ENCODE measurements at regions not wholly inside any gene's neighbourhood (a gene's known extent, or its start where the extent isn't known, plus 50 kb on each side); places are given as distances from the start of the nearest gene placed in this dataset.

- 72 to 80% (median 77%) methylated on average over 8 of the region's 8 CpGs for WGBS, 3 donors
- Histone ChIP-seq H3K27ac (no peak overlapping the region), H3K27me3 (ENCODE audit: insufficient read depth in 3 of 3, low read length in 2 of 3) (no peaks in the 10 kb centered on the region), H3K4me3 (no peak overlapping the region), H3K9me3 (no peaks in the 10 kb centered on the region), H3K4me1 (no peaks in the 10 kb centered on the region), H3K36me3 (ENCODE audit: insufficient read depth in 1 of 2, low read depth in 1 of 2) (no peaks in the 10 kb centered on the region)
- intact Hi-C loops (cut with DNase I) = no loop called here
- TF ChIP-seq CTCF (IDR thresholded peaks at IDR 0.05) = no peak
- DNase-seq = no peak
- no peak for ATAC-seq
Observed at GRCh38 chr22:26095256-26095956, 73.9 kb upstream of the SEZ6L start.

GRCh38 chr22:26097411-26097810, 71.9 kb upstream of the SEZ6L start:
- DNase-seq (no peak), ATAC-seq (no peak)
- 89 to 97% (median 93%) methylated on average over 1 of the region's 1 CpG for WGBS, 3 donors
- Histone ChIP-seq H3K9me3 (no peaks in the 10 kb centered on the region), H3K27ac (no peak overlapping the region), H3K4me1 (no peaks in the 10 kb centered on the region), H3K36me3 (ENCODE audit: insufficient read depth in 1 of 2, low read depth in 1 of 2) (no peaks in the 10 kb centered on the region), H3K4me3 (no peak overlapping the region), H3K27me3 (ENCODE audit: insufficient read depth in 3 of 3, low read length in 2 of 3) (no peaks in the 10 kb centered on the region)
- intact Hi-C loops (cut with DNase I) = no loop called here
- no peak for TF ChIP-seq CTCF (IDR thresholded peaks at IDR 0.05)

- H3K27me3 ChIP-seq (ENCODE audit: insufficient read depth in 3 of 3, low read length in 2 of 3) = no peaks in the 10 kb centered on the region
- TF ChIP-seq CTCF (IDR thresholded peaks at IDR 0.05) = no peak
Observed at GRCh38 chr22:26097840-26098239, 71.4 kb upstream of the SEZ6L start.

GRCh38 chr22:26103023-26103422, 66.2 kb upstream of the SEZ6L start:
- ATAC-seq (no peak), DNase-seq (no peak)
- no peaks in the 10 kb centered on the region for H3K4me1 ChIP-seq
- no peak overlapping the region for H3K27ac ChIP-seq
- peaks cover 0 to 12% (median 1%) of the 10 kb centered on the region in 3 donors for H3K27me3 ChIP-seq (ENCODE audit: insufficient read depth in 3 of 3, low read length in 2 of 3)
- H3K4me3 ChIP-seq = no peak overlapping the region
- intact Hi-C loops (cut with DNase I) = no loop called here
- no peak for TF ChIP-seq CTCF (IDR thresholded peaks at IDR 0.05)
- WGBS, 3 donors = 65 to 90% (median 75%) methylated on average over 3 of the region's 3 CpGs
- H3K9me3 ChIP-seq = no peaks in the 10 kb centered on the region
- H3K36me3 ChIP-seq (ENCODE audit: insufficient read depth in 1 of 2, low read depth in 1 of 2) = no peaks in the 10 kb centered on the region

More at GRCh38 chr22:26097840-26098239, 71.4 kb upstream of the SEZ6L start:
- ATAC-seq (no peak), DNase-seq (no peak)
- H3K4me1 ChIP-seq = no peaks in the 10 kb centered on the region
- WGBS, 3 donors = 84 to 86% (median 85%) methylated on average over 3 of the region's 3 CpGs
- no peak overlapping the region for H3K27ac ChIP-seq
- intact Hi-C loops (cut with DNase I) = no loop called here
- no peaks in the 10 kb centered on the region for H3K36me3 ChIP-seq (ENCODE audit: insufficient read depth in 1 of 2, low read depth in 1 of 2)
- no peak overlapping the region for H3K4me3 ChIP-seq
- H3K9me3 ChIP-seq = no peaks in the 10 kb centered on the region

- H3K4me1 ChIP-seq = no peaks in the 10 kb centered on the region
- H3K36me3 ChIP-seq (ENCODE audit: insufficient read depth in 1 of 2, low read depth in 1 of 2) = no peaks in the 10 kb centered on the region
- no peak overlapping the region for H3K4me3 ChIP-seq
- TF ChIP-seq CTCF (IDR thresholded peaks at IDR 0.05) = no peak
- H3K27me3 ChIP-seq (ENCODE audit: insufficient read depth in 3 of 3, low read length in 2 of 3) = peaks cover 0 to 16% (median 4%) of the 10 kb centered on the region in 3 donors
- DNase-seq (no peak), ATAC-seq (no peak)
- intact Hi-C loops (cut with DNase I) = no loop called here
- no peak overlapping the region for H3K27ac ChIP-seq
- H3K9me3 ChIP-seq = no peaks in the 10 kb centered on the region
Observed at GRCh38 chr22:26106412-26106811, 62.9 kb upstream of the SEZ6L start.
